HG03432 (cell line): ENCODE measurements at regions not wholly inside any gene's neighbourhood (a gene's known extent, or its start where the extent isn't known, plus 50 kb on each side); places are given as distances from the start of the nearest gene placed in this dataset.
A peak's percentile ranks its signal among the peaks of the same experiment; 100 is the strongest.
"Not testable (repeated sequence)": the region's sequence is repeated elsewhere in the genome, so short reads cannot be mapped to it uniquely, and the experiment has no call there.

Experiments used
- ATAC-seq: cut with Tn5 transposase; IDR thresholded peaks from one replicate; pipeline ENCODE4 v1.9.1; 2021; ENCODE audit warnings: mild to moderate bottlenecking, moderate library complexity; ENCODE audit not compliant: unreplicated experiment

- no peak for ATAC-seq
Observed at GRCh38 chr6:86738078-86738477, 199.2 kb upstream of the HTR1E start.

GRCh38 chr6:86731631-86732030, 205.7 kb upstream of the HTR1E start:
- ATAC-seq = not testable (repeated sequence)

GRCh38 chr6:86730772-86731171, 206.6 kb upstream of the HTR1E start:
- ATAC-seq = not testable (repeated sequence)

- no peak for ATAC-seq
Observed at GRCh38 chr6:86730216-86730615, 207.1 kb upstream of the HTR1E start.

- ATAC-seq = no peak
Observed at GRCh38 chr6:86728976-86729375, 208.4 kb upstream of the HTR1E start.

- no peak for ATAC-seq
Observed at GRCh38 chr6:86724695-86725094, 212.6 kb upstream of the HTR1E start.

GRCh38 chr6:86723729-86724128, 213.6 kb upstream of the HTR1E start:
- no peak for ATAC-seq

- ATAC-seq = no peak
Observed at GRCh38 chr6:86723151-86723550, 214.2 kb upstream of the HTR1E start.

GRCh38 chr6:86722131-86722530, 215.2 kb upstream of the HTR1E start:
- ATAC-seq = no peak

- no peak for ATAC-seq
Observed at GRCh38 chr6:86715676-86716075, 221.7 kb upstream of the HTR1E start.

GRCh38 chr6:86712039-86712438, 225.3 kb upstream of the HTR1E start:
- ATAC-seq = no peak

GRCh38 chr6:86707545-86708120, 229.7 kb upstream of the HTR1E start:
- ATAC-seq = no peak

GRCh38 chr6:86706449-86706848, 230.9 kb upstream of the HTR1E start:
- peak; percentile 80 for ATAC-seq

- not testable (repeated sequence) for ATAC-seq
Observed at GRCh38 chr6:86701228-86701627, 236.1 kb upstream of the HTR1E start.

GRCh38 chr6:86686496-86686895, 250.8 kb upstream of the HTR1E start:
- ATAC-seq = no peak

- no peak for ATAC-seq
Observed at GRCh38 chr6:86685230-86685797, 252.0 kb upstream of the HTR1E start.

- ATAC-seq = no peak
Observed at GRCh38 chr6:86683132-86683908, 254.0 kb upstream of the HTR1E start.

GRCh38 chr6:86682297-86682696, 255.0 kb upstream of the HTR1E start:
- ATAC-seq = peak; percentile 49

- ATAC-seq = not testable (repeated sequence)
Observed at GRCh38 chr6:86681140-86681539, 256.2 kb upstream of the HTR1E start.

GRCh38 chr6:86672125-86672524, 265.2 kb upstream of the HTR1E start:
- ATAC-seq = not testable (repeated sequence)

GRCh38 chr6:86657192-86657591, 280.1 kb upstream of the HTR1E start:
- ATAC-seq = no peak

- no peak for ATAC-seq
Observed at GRCh38 chr6:86629123-86629522, 308.2 kb upstream of the HTR1E start.
